Erythroblast (primary cell): ENCODE measurements at regions not wholly inside any gene's neighbourhood (a gene's known extent, or its start where the extent isn't known, plus 50 kb on each side); places are given as distances from the start of the nearest gene placed in this dataset.

Source experiments
- GATA1 ChIP-seq: IDR thresholded peaks from 2 replicates; pipeline ENCODE4 v1.6.1; 2011; ENCODE audit warnings: low read depth, mild to moderate bottlenecking, control low read depth, low read length, moderate library complexity
- POLR2A ChIP-seq: IDR thresholded peaks from 2 replicates; pipeline ENCODE4 v1.6.1; 2011; ENCODE audit warnings: mild to moderate bottlenecking, low read length

- TF ChIP-seq POLR2A, result no peak
- no peak for TF ChIP-seq GATA1
Measured at GRCh38 chr17:10987786-10988185, 149.9 kb upstream of the PIRT start.
